Endothelial cell (in vitro differentiated cells): ENCODE measurements at regions not wholly inside any gene's neighbourhood (a gene's known extent, or its start where the extent isn't known, plus 50 kb on each side); places are given as distances from the start of the nearest gene placed in this dataset.

ENCODE experiments used
- DNase-seq: peaks from one replicate; pipeline ENCODE4 v3.0.0; 2021; ENCODE audit warnings: low spot score
- H3K27ac Mint-ChIP-seq: one replicate; pipeline ENCODE4 v1.8.0; 2021; ENCODE audit warnings: mixed read lengths, inconsistent platforms; ENCODE audit not compliant: unreplicated experiment
- H3K27me3 Mint-ChIP-seq: one replicate; pipeline ENCODE4 v1.8.0; 2021; ENCODE audit warnings: mild to moderate bottlenecking, moderate library complexity, mixed read lengths, inconsistent platforms; ENCODE audit not compliant: unreplicated experiment
- H3K36me3 Mint-ChIP-seq: one replicate; pipeline ENCODE4 v1.8.0; 2021; ENCODE audit warnings: mild to moderate bottlenecking, low read depth, mixed read lengths, inconsistent platforms; ENCODE audit not compliant: unreplicated experiment
- H3K4me1 Mint-ChIP-seq: one replicate; pipeline ENCODE4 v1.8.0; 2021; ENCODE audit warnings: mild to moderate bottlenecking, mixed read lengths, inconsistent platforms; ENCODE audit not compliant: unreplicated experiment
- H3K4me3 Mint-ChIP-seq: one replicate; pipeline ENCODE4 v1.8.0; 2021; ENCODE audit warnings: mild to moderate bottlenecking, mixed read lengths, inconsistent platforms; ENCODE audit not compliant: unreplicated experiment
- H3K9me3 Mint-ChIP-seq: one replicate; pipeline ENCODE4 v1.8.0; 2021; ENCODE audit warnings: mixed read lengths, inconsistent platforms; ENCODE audit not compliant: unreplicated experiment
- CTCF ChIP-seq: fragments of 200-600 bp; sonication (generic); IDR thresholded peaks from one replicate; pipeline ENCODE4 v1.5.0; 2021; ENCODE audit warnings: antibody characterized with exemption; ENCODE audit not compliant: unreplicated experiment

- Mint-ChIP-seq H3K36me3 (no peaks in the 10 kb centered on the region), H3K9me3 (no peaks in the 10 kb centered on the region), H3K4me1 (no peaks in the 10 kb centered on the region), H3K27me3 (peaks cover 3% of the 10 kb centered on the region), H3K4me3 (no peak overlapping the region), H3K27ac (no peak overlapping the region)
- TF ChIP-seq CTCF: no peak
- no peak for DNase-seq
Observed at GRCh38 chr4:123890889-123891288, 494.3 kb downstream of the SPRY1 start.

GRCh38 chr4:123891881-123892280, 495.3 kb downstream of the SPRY1 start:
- Mint-ChIP-seq H3K27me3 (peaks cover 3% of the 10 kb centered on the region), H3K4me1 (no peaks in the 10 kb centered on the region), H3K27ac (no peak overlapping the region), H3K36me3 (no peaks in the 10 kb centered on the region), H3K4me3 (no peak overlapping the region), H3K9me3 (no peaks in the 10 kb centered on the region)
- no peak for DNase-seq
- no peak for TF ChIP-seq CTCF

GRCh38 chr4:123892368-123892976, 495.9 kb downstream of the SPRY1 start:
- Mint-ChIP-seq H3K27ac (no peak overlapping the region), H3K36me3 (no peaks in the 10 kb centered on the region), H3K9me3 (no peaks in the 10 kb centered on the region), H3K4me3 (no peak overlapping the region), H3K4me1 (no peaks in the 10 kb centered on the region), H3K27me3 (peaks cover 3% of the 10 kb centered on the region)
- no peak for DNase-seq
- TF ChIP-seq CTCF: no peak

- H3K4me1 Mint-ChIP-seq: no peaks in the 10 kb centered on the region
- H3K9me3 Mint-ChIP-seq: no peaks in the 10 kb centered on the region
- no peak overlapping the region for H3K4me3 Mint-ChIP-seq
- TF ChIP-seq CTCF: no peak
- H3K27me3 Mint-ChIP-seq: peaks cover 3% of the 10 kb centered on the region
- no peak overlapping the region for H3K27ac Mint-ChIP-seq
- H3K36me3 Mint-ChIP-seq: no peaks in the 10 kb centered on the region
- no peak for DNase-seq
Observed at GRCh38 chr4:123893011-123893981, 496.7 kb downstream of the SPRY1 start.
